Neural progenitor cell (in vitro differentiated cells): ENCODE measurements at regions not wholly inside any gene's neighbourhood (a gene's known extent, or its start where the extent isn't known, plus 50 kb on each side); places are given as distances from the start of the nearest gene placed in this dataset.

Experiments
- EZH2 ChIP-seq: fragments of 200-600 bp; sonication (generic); IDR thresholded peaks from 2 replicates; pipeline ENCODE4 v1.6.1; 2017; ENCODE audit warnings: antibody characterized with exemption, mild to moderate bottlenecking, moderate library complexity
- EZH2phosphoT487 ChIP-seq: fragments of 200-600 bp; sonication (generic); IDR thresholded peaks from 2 replicates; pipeline ENCODE4 v1.6.1; 2017; ENCODE audit warnings: antibody characterized with exemption
- TF ChIP-seq, protein P1 (sequence below): fragments of 200-600 bp; sonication (generic); IDR thresholded peaks from 2 replicates; pipeline ENCODE4 v1.5.1; 2017; ENCODE audit warnings: antibody characterized with exemption, mild to moderate bottlenecking

GRCh38 chr2:146413086-146413610, 1431.7 kb upstream of the ACVR2A start:
- TF ChIP-seq, protein P1, sequence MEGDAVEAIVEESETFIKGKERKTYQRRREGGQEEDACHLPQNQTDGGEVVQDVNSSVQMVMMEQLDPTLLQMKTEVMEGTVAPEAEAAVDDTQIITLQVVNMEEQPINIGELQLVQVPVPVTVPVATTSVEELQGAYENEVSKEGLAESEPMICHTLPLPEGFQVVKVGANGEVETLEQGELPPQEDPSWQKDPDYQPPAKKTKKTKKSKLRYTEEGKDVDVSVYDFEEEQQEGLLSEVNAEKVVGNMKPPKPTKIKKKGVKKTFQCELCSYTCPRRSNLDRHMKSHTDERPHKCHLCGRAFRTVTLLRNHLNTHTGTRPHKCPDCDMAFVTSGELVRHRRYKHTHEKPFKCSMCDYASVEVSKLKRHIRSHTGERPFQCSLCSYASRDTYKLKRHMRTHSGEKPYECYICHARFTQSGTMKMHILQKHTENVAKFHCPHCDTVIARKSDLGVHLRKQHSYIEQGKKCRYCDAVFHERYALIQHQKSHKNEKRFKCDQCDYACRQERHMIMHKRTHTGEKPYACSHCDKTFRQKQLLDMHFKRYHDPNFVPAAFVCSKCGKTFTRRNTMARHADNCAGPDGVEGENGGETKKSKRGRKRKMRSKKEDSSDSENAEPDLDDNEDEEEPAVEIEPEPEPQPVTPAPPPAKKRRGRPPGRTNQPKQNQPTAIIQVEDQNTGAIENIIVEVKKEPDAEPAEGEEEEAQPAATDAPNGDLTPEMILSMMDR = no peak
- no peak for TF ChIP-seq EZH2
- no peak for TF ChIP-seq EZH2phosphoT487
